NCI-H146 (cell line): ENCODE measurements at regions not wholly inside any gene's neighbourhood (a gene's known extent, or its start where the extent isn't known, plus 50 kb on each side); places are given as distances from the start of the nearest gene placed in this dataset.

Source experiments
- DNase-seq: peaks from one replicate; lab custom pipeline; 2025; lab: John Stamatoyannopoulos, UW

GRCh38 chr3:59446775-59447465 is 397.1 kb upstream of the CFAP20DC start:
- DNase-seq = peak; percentile 92

DNA sequence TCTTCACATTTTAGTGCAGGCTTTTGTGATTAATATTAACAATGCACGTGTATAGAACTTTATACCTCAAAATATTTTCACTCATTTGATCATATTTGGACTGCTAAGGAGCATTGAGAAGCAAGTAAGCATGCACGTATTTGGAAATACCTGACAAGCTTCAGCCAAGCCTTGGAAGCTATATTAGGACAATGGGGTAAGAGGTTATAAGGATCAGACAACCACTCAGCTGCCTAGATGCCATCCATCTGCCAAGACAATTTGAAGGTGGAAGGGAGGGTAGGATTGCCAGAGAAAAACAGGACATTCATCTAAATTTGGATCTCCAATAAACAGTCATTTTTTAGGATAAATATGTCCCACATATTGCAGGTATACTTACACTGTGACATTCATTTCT is 394.9 kb upstream of the CFAP20DC start:
- DNase-seq = no peak

DNA sequence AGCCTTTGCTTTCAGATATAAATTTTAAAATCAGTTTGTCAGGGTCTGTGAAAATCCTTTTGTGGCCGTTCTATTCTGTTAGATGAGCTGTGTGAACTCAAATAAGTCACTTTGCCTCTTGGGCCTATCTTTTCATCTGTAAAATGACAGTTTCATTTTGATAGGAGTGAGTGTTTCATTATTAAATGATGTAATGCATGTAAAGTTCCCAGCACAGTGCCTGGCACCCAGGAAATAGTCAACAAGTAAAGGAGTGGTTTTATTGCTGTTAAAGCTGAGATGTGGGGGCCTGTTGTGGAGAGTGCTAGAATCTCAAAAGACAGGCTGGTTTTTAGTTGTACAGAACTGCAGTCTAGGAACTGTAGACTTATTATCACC is 394.5 kb upstream of the CFAP20DC start:
- DNase-seq = no peak

- DNase-seq = no peak
Measured at GRCh38 chr3:59443618-59444293, 393.9 kb upstream of the CFAP20DC start.

DNA sequence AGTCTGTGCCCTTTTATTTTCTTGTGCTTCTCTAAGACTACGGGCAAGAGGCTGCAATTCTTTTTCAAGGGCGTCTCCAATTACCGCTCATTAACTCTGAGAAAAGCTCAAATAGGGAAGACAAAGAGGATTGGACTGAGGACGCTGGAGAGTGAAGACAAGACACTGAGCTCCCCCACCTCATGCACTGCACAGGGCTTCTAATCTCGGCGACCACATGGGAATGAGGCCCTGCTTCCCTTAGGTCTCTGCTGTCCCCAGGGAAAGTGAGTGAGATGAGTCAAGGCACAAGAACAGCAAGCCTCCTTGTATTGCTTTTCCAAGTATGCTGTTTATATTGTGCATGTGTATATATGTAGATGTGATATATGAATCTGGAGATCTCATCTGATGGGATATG is 392.2 kb upstream of the CFAP20DC start:
- DNase-seq = no peak

- DNase-seq = peak; percentile 42
Measured at GRCh38 chr3:59440285-59441028, 390.6 kb upstream of the CFAP20DC start.

- DNase-seq = no peak
Measured at GRCh38 chr3:59438492-59438891, 388.7 kb upstream of the CFAP20DC start.

GRCh38 chr3:59436164-59436958 is 386.5 kb upstream of the CFAP20DC start:
- DNase-seq = peak; percentile 19

DNA sequence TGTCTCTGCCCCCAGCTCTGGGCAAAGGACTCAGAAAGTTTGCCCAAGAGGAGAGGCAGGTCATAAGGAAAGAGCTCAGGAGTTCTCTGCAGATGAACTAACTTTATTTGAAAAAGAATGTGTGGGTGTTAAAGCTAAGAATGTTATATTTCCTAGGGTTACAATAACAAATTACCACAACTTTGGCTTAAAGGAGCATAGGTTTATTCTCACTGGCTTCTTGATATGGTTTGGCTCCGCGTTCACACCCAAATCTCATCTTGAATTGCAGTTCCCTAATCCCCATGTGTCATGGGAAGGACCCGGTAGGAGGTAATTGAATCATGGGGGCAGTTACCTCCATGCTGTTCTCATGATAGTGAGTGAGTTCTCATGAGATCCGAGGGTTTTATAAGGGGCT is 383.7 kb upstream of the CFAP20DC start:
- no peak for DNase-seq

DNA sequence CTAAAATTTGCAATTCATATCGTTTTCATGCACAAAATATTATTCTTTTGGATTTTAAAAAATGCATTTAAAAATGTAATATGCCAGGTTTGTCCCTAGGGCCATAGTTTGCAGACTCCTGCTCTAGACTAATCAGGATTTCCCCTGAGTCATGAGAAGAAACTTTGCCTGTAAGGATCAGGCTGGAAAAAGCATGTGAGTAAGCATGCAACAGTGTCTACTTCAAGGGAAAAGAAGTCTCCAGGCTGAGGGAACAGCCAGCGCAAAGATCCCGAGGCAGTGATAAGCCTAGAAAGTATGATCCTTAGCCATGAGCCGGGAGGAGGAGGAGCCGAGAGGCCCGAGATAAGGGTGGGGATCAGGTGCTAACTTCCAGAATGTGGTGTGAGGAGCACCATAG is 382.8 kb upstream of the CFAP20DC start:
- DNase-seq = no peak

GRCh38 chr3:59430341-59430740 is 380.5 kb upstream of the CFAP20DC start:
- DNase-seq = no peak

DNA sequence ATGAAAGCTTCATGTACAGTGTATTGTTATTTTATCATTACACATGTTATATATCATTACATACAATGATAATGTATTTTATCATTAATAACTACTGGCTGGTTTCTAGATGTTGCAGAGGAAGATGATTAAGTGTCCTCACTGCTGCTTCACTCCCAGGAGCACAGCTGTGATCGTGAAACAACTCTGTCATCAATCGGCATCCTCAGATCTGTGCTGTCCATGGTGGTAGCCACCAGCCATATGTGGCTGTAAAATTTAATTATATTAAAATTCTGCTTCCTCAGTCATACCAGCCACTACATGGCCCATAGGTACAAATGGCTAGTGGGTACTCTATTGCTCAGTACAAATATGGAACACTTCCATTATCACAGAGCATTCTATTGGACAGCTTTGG is 379.4 kb upstream of the CFAP20DC start:
- DNase-seq = no peak

DNA sequence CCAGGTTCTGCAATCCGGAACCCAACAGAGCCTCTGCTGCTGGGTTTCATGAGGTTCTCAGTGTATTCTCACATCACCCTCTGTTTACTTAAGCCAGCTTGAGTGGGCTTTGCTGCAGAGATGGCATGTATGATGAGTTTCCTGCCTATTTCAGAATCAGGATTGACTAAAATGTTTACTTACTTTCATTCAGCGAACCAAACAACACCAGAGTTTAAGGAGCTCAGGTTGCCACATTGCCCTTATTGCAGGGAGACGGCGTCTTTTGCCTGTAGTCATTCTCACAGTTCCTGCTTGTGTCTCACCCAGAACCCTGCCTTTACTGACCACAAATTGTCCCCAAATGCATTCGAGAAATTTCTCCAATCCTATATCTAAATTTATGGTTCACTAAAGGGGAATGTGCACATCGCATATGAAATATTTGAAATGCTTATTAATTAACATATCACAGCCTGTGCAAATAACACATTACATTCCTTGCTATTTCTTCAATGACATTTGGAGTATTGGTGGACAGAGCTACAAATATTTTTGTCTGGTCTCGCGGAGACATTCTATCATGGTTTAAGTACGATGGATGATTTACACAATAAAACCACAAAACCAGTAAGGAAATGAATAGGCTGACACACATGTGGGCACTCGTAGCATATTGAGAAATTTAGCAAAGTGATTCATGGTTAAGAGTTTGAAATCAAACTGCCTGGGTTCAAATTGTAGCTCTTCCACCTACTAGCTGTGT is 377.2 kb upstream of the CFAP20DC start:
- no peak for DNase-seq

GRCh38 chr3:59425942-59426341 is 376.1 kb upstream of the CFAP20DC start:
- DNase-seq = no peak

- DNase-seq = no peak
Measured at GRCh38 chr3:59425371-59425770, 375.5 kb upstream of the CFAP20DC start.

DNA sequence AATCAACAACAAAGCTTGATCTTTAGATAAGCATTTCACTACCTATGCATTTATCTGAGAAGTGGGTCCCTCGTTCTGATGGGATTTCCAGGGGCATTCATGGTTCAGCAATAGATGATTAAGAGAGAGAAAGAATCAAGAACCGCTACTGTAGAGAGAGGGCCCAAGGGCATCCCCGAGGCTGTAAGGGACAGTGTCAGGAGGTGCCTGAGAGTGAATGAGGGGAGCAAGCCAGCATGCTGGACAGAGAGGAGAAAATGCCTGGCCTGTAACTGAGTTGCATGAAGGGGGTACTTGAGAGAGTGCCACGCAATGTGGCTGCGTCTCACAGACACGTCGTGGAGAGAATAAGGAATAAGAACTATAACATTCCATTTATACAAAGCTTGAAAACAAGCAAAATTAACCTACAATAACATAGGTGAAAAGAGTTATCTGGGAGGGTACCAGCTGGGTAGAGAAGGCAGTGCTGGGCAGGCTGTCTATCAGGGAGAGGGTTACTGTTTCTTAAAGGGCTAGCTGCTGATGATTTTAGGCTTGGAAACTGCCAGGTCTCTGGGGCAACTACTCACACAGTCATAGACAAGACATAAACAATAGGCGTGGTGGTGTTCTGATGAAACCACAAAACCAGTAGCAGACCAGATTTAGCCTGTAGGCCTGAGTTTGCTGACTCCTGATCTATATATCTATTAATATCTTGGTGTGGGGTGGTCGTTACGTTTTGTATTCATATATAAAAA is 374.6 kb upstream of the CFAP20DC start:
- no peak for DNase-seq

GRCh38 chr3:59423707-59424106 is 373.9 kb upstream of the CFAP20DC start:
- no peak for DNase-seq

DNA sequence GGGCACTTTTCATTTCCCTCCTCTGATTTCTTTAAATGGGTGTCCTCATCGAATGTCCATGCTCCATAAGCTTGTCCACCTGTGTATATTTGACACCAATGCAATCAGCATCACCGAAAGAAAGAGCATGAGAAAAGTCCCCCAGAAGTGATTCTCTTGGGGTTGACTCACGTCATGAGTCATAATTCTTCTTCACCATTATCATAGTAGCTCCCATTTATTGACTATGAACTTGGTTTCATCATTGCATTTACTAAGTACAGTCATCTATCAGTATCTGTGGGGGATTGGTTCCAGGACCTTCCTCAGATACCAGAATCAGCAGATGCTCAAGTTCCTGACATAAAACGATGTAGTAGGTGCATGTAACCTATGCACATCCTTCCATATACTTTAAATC is 372.5 kb upstream of the CFAP20DC start:
- DNase-seq = no peak

GRCh38 chr3:59418836-59419235 is 369.0 kb upstream of the CFAP20DC start:
- no peak for DNase-seq

- DNase-seq = no peak
Measured at GRCh38 chr3:59412516-59412915, 362.7 kb upstream of the CFAP20DC start.

DNA sequence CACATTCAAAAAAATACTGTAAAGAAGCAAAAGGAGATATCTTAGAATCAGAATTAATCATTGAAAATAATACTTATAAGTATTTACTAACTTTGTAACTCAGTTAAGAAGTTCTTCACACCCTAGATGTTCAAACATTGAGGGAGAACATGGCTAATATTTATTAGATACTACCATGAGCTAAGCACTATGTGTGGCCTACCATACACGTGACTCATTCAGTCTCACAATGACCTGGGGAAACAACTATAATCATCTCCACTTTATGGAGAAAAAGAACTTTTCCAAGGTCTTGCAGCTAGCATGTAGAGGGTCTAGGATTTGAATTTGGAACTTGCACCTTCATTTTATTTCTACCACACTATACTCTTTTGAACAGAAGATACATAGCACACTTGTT is 361.9 kb upstream of the CFAP20DC start:
- no peak for DNase-seq
